ENCODE measurements at regions not wholly inside any gene's neighbourhood (a gene's known extent, or its start where the extent isn't known, plus 50 kb on each side); places are given as distances from the start of the nearest gene placed in this dataset.
A peak's percentile ranks its signal among the peaks of the same experiment; 100 is the strongest.
"Not testable (repeated sequence)": the region's sequence is repeated elsewhere in the genome, so short reads cannot be mapped to it uniquely, and the experiment has no call there.

DNA sequence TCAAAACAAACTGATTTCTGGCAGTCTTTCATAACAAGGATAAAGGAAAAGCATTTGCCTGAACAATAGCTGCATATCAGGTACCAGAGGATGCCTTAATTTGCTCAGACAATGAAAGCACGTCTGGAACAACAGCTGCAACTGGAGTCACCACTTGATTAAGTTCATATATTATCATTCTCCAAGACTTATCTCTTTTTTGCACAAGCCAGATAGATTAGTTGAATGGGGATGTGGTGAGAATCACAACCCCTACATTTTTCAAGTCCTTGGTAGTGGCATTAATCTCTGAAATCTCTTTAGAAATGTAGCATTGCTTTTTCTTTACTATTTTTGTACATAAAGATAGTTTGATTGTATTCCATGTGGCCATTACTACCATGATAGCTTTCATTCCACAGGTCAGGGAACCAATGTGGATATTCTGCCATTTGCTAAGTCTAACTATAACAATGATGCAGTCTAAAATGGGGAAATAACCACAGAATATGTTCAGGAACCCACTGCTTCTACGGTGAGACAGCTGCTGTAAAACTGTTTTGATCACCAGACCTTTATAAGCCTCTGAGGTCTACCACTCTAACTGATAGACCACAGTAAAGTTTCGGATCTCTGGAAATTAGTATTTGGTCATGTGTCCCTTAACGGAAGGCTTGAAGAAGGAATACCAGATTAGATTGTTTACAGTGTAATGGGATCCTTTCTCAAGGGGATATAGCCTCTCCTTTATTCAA, 1176.2 kb downstream of the DNAJB9 start:
- no peak for DNase-seq (ENCODE audit: low read depth)

- peak; percentile 21 for DNase-seq (ENCODE audit: low read depth)
These were observed 1181.6 kb downstream of the DNAJB9 start for GRCh38 chr7:109751241-109751640.

DNA sequence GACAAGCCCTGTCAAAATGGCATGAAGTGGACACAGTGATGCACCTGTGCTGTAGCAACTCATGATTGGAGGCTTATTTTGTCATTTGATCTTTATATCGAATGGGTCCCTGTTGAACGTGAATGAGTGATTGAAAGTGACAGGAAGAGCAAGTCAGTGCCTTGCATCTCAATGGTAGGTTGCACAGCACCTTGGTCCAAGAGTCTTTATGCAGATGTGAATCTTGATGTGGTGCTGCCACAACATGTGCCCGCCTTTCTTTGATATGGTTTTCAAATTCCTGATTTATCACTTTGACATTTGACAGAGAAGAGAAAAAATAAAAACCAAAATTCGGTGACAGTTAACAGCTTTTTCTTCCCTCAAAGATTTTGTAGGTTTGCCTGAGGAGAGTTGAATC, 1182.4 kb downstream of the DNAJB9 start:
- DNase-seq (ENCODE audit: low read depth) = no peak

- DNase-seq (ENCODE audit: low read depth) = no peak
These were observed 1188.0 kb downstream of the DNAJB9 start for GRCh38 chr7:109757713-109758112.

GRCh38 chr7:109763611-109764010, 1193.9 kb downstream of the DNAJB9 start:
- peak; percentile 23 for DNase-seq (ENCODE audit: low read depth)

- peak; percentile 15 for DNase-seq (ENCODE audit: low read depth)
These were observed 1202.5 kb downstream of the DNAJB9 start for GRCh38 chr7:109772161-109772560.

DNA sequence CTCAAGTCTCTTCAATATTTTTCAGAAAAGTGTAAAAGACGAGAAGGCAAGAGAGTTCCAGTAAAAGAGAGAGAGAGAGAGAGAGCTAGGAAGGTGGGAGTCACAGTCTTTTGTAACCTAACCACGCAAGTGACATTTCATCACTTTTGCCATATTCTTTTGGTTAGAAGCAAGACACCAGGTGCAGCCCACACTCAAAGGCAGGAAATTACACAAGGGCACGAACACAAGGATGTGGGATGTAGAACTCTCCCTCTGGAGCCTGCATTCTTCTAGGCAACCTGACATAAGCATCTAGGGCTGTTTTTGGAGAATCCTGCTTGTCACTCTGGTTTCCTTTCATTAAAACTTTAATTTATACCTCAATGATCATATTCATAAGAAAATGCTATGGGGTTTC, 1213.1 kb downstream of the DNAJB9 start:
- DNase-seq (ENCODE audit: low read depth) = no peak

GRCh38 chr7:109806548-109806947, 1236.9 kb downstream of the DNAJB9 start:
- no peak for DNase-seq (ENCODE audit: low read depth)

DNA sequence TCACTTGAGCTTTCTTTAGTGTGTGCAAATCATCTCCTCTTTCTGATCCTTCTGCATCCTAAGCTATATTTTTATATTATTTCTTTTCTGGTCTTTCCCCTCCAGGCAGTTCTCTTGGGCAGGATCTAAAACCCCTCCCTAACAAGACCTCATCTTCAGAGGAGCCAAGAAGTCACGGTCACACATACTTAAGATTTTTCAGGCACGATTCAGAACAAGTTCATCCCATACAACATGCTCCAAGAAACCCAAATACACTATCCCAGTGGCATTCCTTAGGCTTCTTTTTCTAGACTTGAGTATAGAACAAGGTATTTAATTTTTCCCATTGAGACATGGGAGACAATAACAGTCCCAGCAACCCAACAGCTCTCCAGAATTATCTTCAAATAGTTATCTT, 1251.5 kb downstream of the DNAJB9 start:
- DNase-seq (ENCODE audit: low read depth) = no peak

- no peak for DNase-seq (ENCODE audit: low read depth)
These were observed 1256.1 kb upstream of the LRRN3 start for GRCh38 chr7:109834851-109835250.

GRCh38 chr7:109835577-109835976, 1255.3 kb upstream of the LRRN3 start:
- no peak for DNase-seq (ENCODE audit: low read depth)

- DNase-seq (ENCODE audit: low read depth) = peak; percentile 0
These were observed 1254.9 kb upstream of the LRRN3 start for GRCh38 chr7:109836016-109836415.

DNA sequence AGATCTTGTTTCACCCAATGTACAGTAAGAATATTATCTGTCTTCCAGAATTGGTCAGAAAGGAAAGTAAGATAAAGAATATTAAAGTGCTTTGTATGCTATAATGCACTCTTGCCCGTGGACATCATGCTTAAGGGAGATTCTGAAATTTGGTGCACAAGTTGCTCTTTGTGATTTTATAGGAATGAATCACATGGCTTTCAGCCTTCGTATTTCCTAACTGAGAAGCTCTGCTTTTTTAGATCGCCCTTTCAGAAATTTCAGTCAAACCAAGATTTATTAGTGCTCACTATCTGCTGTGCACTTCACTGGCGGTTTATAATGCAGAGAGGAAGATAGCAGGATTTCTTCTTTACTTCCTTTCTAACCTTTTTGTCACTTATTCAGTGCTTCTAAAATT, 1248.5 kb upstream of the LRRN3 start:
- DNase-seq (ENCODE audit: low read depth) = no peak

DNA sequence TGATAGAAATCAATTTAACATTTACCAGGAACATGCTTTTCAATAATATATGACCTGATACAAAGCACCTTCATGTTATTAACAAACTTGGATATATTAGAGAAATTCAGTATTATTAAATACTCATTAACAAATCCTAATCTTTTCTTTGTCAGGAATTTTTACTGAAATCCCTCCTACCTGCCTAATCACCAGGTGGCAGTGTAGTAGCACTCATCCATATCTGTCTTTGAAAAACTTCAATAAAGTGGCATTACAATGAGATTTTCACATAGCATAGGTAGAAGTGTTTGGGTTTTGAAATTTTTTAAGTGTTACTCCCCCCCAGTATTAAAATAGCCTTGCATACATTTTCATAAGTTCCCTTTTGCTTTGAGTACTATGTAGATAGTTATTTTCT, 1246.6 kb upstream of the LRRN3 start:
- peak; percentile 1 for DNase-seq (ENCODE audit: low read depth)

- DNase-seq (ENCODE audit: low read depth) = no peak
These were observed 1226.7 kb upstream of the LRRN3 start for GRCh38 chr7:109864230-109864629.

DNA sequence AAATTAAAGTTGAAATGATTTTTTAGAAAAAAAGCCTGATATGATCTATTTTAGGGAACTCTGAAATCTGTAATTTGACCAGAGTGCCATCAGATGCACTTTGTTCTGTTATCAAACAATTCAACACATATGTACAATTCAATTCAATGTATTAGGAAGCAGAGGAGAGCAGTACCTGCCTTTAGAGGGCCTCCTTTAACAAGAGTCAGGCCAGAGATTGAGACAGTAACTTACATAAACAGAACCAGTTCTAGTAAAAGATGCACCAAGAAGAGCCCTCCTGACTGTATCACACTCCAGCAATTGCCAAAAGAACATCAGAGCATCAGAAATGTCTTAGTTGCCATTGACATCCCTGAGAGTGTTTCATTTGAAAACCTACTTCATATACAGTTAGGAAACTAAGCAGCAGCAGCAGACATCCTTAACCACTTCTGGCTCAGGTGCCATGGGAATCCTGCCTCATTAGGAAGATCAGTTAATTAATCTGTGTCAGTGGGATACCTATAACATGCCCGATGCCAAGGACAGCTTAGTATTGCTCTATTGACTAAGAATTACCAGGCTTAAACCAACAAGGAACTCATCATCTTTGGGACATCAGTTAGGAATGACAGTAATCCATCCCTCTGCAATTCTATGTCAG, 1222.6 kb upstream of the LRRN3 start:
- no peak for DNase-seq (ENCODE audit: low read depth)

- DNase-seq (ENCODE audit: low read depth) = no peak
These were observed 1217.6 kb upstream of the LRRN3 start for GRCh38 chr7:109873296-109873695.

DNA sequence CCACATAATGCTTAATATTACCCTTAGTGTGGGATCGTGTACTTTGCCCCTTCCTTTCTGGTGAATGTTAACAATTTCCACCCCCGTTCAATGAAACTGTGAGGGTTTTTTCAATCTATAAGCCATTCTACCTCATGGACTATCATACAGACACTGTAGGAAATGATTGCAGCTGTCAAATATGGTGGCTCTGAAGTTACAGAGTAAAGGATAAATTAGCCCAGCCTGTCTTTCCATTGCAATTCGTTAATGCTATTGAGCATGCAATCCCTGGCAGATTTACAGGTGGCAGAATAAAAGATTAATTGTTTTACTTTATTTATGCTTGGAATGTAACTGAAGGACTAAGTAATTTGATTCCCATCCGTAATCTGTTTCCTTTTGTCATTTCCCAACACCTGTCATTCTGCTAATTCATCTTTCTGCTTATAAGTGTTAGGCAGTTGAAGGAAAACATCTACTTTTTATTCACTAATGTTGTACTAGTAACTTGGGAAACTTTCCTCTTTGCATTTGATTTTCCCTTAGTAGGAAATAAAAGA, 1211.6 kb upstream of the LRRN3 start:
- DNase-seq (ENCODE audit: low read depth) = no peak

- DNase-seq (ENCODE audit: low read depth) = no peak
These were observed 1200.3 kb upstream of the LRRN3 start for GRCh38 chr7:109890622-109891021.

DNA sequence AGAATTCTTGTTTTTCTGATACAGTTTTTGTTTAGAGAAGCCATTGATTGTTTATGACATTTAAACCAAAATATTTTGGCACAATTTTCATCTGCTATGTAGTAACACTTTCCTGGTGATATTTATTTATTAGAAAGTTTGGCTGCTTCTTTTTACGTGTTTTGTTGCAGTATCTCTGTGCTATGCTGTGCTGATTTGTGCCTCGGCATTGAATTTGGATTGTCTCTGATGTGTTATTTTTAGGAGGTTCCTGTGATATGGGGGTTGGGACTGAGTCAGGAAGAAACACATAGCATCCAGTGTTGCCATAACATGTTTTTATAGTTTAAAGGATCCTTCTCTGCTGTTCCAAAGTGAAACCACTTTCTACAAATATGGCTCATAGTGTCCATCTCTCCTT, 1197.7 kb upstream of the LRRN3 start:
- no peak for DNase-seq (ENCODE audit: low read depth)

- DNase-seq (ENCODE audit: low read depth) = no peak
These were observed 1195.4 kb upstream of the LRRN3 start for GRCh38 chr7:109895536-109895935.

DNA sequence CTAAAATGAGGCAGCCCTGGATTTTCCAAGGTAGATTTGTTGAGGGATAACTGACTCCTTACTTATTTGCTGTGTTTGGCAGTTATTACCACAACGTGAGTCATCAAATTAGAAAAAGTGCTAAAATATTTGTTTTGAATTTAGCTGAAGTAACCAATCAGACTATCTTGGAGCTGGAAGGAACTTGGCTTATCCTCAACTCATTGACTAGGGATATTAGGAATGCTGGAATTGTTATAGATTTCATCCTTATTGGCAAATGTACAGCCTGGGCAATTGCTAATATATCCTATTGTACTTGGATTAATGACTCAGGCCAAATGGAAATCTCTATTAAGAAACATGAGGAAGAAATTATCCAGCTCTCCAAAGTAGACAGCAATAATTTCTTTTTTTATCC, 1189.0 kb upstream of the LRRN3 start:
- DNase-seq (ENCODE audit: low read depth) = no peak

DNA sequence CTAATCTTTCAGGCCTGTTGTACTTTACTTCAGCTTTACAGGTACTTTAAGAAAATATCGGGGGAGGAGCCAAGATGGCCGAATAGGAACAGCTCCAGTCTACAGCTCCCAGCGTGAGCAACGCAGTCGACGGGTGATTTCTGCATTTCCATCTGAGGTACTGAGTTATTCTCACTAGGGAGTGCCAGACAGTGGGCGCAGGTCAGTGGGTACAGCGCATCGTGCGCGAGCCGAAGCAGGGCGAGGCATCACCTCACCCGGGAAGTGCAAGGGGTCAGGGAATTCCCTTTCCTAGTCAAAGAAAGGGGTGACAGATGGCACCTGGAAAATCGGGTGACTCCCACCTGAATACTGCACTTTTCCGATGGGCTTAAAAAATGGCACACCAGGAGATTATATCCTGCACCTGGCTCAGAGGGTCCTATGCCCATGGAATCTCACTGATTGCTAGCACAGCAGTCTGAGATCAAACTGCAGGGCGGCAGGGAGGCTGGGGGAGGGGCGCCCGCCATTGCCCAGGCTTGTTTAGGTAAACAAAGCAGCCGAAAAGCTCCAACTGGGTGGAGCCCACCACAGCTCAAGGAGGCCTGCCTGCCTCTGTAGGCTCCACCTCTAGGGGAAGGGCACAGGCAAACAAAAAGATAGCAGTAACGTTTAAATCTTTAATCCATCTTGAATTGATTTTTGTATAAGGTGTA, 1185.4 kb upstream of the LRRN3 start:
- not testable (repeated sequence) for DNase-seq (ENCODE audit: low read depth)

Data from M059J (cell line).